ENCODE measurements at regions not wholly inside any gene's neighbourhood (a gene's known extent, or its start where the extent isn't known, plus 50 kb on each side); places are given as distances from the start of the nearest gene placed in this dataset.

GRCh38 chr1:194361374-194362131 is 1175.1 kb upstream of the B3GALT2 start:
- TF ChIP-seq CTCF (conservative IDR thresholded peaks at IDR 0.05; ENCODE audit: low read length) = no peak
- no peak for TF ChIP-seq EZH2phosphoT487 (IDR thresholded peaks at IDR 0.05; ENCODE audit: borderline replicate concordance)

All from Loucy (cell line).